CD4-positive, alpha-beta T cell treated with Interferon alpha-2 for 1 hour (primary cell): ENCODE measurements at regions not wholly inside any gene's neighbourhood (a gene's known extent, or its start where the extent isn't known, plus 50 kb on each side); places are given as distances from the start of the nearest gene placed in this dataset.
"Not testable (repeated sequence)": the region's sequence is repeated elsewhere in the genome, so short reads cannot be mapped to it uniquely, and the experiment has no call there.

Source experiments
- DNase-seq, 2 donors: peaks; one replicate each; pipeline ENCODE4 v3.0.0-alpha.2; 2020 to 2022

DNA sequence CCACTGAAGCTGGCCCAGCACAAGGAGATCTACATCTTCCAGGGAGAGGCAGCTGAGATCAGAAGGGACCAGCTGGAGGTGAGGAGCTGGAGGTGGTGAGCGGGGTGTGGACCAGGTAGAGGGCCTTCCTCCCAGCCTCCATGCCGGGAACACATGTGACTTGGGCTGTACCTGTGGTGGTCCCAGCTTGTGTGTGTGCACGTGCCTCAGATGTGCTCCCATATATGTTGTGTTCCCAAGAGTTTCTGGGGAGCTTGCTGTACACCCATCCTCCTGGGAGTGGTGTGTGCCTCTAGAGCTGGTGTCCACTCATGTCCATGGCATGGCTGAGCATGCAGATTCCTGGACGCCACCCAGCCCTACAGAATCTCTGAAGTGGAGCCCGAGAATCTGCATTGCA lies 183.7 kb upstream of the AKAP13 start:
- DNase-seq: not testable (repeated sequence)

DNA sequence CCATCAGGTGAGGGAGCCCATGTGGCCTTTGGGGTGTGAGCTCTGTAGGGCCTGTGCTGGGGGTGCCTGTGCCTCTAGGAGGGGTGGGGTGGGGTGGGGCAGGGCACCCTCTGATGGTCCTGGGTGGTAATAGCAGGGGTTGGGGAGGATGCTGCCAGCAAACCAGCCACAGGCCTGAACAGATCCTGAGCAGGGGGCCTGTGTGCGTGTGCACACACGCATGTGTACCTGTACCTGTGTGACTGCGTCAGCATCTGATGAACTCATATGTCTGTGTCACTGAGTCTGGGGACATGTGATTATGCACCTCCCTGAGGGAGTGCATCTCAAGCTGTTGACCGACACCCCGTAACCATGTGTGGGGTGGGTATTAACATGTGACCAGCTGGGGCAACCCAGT lies 182.8 kb upstream of the AKAP13 start:
- DNase-seq: not testable (repeated sequence)

DNA sequence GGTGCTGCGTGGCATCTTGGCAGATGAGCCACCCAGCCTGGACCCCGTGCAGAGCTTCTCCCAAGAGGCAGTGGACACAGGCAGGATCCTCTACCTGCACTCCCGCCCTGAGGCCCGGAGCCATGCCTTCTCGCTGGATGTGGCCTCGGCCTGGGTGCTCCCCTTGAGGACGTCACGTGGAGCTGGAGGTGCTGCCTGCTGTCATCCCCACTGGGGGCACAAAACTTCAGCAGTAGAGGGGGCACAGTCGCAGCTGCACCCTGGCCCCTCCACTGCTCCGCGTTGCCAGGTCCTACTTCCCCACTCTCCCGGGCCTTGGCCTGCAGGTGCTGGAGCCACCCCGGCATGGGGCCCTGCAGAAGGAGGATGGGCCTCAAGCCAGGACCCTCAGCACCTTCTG lies 182.0 kb upstream of the AKAP13 start:
- DNase-seq: not testable (repeated sequence)

DNA sequence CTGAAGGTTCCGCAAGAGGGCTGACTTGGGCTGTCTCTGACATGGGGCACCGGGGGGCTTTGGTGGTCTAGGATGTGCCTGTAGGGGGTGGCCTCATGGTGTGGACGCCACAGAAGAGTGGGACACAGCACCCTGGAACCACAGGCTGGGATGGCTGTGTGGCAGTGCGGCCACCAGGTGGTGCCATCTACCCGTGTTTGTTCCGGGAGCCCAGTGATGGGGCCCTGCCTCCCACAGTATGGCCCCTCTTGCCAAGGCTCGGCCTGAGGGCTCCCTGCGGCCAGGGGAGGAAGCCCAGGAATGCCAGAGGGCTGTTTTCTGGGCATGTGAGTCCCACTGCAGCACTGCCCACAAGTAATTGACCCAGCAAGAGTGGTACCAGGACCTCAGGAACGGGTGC lies 180.2 kb upstream of the AKAP13 start:
- DNase-seq: not testable (repeated sequence)

DNA sequence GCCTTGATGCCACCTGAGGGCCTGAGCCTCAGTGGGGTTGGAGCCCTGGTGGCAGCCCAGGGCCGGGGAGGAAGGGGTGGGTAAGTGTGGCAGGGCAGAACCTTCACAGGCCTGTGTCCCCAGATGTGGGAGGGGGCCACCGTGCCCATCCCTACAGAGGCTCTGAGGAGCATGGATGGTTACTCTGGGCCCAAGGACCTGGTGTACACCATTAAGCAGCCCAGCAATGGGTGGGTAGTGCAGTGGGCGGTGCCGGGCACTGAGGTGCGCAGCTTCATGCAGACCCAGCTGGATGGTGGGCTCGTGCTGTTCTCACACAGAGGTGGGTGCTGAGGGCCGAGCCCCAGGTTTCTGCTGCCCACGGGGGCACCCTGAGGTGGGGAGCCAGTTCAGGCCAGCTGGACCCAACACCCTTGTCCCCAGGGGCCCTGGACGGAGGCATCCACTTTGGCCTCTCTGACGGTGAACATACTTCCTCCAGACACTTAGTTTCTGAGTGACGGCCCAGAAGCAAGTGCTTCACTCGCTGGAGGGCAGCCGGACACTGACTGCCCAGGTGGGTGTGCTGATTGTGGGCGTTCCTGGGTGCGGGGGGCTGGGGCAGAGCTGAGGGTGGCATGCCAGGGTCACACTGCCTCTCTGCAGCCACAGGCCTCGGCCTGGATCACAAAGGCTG lies 179.1 kb upstream of the AKAP13 start:
- not testable (repeated sequence) for DNase-seq

DNA sequence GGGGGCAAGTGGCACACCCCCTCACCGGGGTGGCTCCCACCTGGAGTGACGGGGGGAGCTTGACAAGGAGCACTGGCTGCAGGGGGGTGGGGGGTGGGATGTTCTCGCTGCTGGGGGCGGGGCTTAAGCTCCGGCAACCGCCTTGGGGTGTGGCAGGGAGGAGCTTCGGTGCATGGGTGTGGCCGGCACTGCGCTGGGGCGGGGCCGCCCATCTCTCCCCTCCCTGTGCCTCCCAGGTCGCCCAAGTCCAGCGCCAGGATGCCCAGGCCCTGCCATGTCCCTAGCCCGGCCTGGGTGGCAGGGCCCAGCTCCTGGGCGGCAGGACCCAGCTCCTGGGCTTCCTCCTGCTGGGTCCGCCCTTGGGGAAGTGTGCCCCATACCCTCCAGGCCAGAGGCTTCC lies 175.9 kb upstream of the AKAP13 start:
- not testable (repeated sequence) for DNase-seq

DNA sequence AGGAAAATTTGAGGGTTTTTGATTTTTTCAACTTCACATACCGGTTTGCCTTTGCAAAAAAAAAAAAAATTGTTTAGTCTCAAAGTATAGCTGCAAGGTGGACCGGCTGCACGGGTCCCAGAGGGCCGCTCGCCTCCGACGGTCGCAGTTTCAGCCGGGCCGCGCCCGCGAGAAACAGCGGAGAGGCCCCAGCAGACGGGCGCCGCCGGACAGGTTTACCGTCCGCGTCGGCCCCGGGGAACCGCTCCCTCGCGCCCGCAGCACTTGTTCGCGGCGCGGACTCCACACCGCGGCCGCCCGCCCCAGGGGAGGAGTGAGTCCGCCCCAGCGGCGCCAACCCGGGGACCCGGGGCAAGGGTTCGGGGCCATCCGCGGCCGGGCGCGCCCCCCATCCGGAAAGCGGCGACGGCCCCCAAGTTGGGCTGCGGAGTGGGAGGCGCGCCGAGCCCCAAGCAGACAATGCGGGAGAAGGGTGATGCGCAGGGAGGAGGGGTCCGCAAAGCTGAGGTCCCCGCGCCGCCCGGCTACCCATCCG lies 146.5 kb upstream of the AKAP13 start:
- DNase-seq: peak in 1 of 2 donors; percentile 7

DNA sequence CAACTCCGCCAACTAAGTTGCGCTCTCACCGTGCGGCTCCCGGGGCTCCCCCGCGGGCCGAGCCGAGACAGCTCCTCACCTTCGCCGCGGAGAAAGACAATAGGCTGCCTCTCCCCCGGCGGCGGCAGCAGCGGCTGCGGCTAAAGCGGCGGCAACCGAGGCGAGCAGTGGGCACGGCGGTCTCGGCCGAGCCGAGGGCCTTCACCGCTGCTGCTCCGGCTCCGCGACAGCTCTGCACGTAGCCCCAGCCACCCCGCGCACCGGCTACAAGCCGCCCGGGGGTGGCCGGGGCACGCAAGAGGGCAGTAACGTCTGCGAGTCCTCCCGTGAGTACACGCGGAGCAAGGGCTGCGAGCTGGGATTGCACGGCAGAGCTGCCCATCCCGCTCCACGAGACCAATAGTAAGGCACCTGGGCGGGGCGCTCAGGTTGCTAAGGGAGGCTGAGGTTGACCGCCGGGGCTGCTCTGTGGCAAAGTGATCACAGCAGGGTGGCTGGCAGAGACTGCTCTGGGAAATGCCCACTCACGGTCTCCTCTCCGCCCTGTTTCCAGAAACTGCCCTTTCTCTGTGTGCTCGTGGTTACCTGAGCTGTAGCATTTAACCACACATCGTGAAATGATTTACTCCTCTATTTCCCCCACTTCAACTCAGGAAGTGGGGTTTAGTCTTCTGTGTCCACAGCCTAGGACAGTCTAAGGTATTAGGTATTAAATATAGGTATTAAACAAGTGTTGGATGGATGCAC lies 145.8 kb upstream of the AKAP13 start:
- DNase-seq: peak in 1 of 2 donors; percentile 67

DNA sequence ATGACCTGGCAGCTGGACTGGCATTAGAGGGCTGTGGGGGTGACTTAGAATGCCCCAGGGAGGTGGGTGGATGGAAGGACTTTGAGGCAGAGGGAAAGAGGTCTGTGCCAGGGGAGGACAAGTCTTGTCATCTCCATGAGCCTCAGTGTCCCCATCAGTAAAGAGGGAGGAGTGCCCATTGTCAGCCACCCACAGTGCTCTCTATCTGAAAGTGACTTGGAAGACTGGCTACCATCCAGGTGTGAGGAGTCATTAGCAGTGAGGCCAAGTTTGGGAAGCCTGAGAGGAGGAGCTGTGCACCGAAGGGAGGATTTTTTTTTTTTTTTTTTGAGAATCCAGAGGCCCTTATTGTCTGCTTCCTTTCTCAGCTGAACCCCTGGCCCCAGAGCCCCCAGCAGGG lies 136.3 kb upstream of the AKAP13 start:
- not testable (repeated sequence) for DNase-seq

DNA sequence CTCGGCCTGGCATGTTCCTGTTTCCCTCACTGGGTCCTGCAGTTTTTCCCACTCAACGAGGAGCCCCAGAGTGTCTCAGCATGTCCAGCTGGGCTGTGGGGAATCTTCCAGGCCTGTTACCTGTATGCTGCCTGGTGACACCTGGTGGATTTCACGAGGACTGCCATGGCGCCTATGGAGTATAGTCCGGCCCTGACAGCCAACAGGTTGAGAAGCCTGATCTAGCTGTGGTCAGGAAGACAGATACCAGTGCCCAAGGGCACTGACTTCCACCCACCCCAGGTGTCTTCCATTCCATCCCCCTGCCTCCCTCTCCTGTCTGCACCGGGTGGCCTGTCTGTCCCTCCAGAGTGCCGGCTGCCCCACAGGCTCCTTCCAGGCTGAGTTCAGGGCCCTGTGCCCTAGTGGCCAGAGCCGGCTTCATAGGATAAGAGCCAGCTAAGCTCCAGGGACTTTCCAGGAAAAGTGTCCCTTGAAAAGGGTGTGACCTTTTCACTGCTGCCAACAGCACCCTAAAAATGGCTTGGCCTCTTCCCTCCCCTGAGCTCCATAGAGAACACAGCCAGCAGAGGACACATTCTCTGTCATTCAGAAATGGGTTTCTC lies 129.4 kb upstream of the AKAP13 start:
- peak in 1 of 2 donors; percentile 9 for DNase-seq

DNA sequence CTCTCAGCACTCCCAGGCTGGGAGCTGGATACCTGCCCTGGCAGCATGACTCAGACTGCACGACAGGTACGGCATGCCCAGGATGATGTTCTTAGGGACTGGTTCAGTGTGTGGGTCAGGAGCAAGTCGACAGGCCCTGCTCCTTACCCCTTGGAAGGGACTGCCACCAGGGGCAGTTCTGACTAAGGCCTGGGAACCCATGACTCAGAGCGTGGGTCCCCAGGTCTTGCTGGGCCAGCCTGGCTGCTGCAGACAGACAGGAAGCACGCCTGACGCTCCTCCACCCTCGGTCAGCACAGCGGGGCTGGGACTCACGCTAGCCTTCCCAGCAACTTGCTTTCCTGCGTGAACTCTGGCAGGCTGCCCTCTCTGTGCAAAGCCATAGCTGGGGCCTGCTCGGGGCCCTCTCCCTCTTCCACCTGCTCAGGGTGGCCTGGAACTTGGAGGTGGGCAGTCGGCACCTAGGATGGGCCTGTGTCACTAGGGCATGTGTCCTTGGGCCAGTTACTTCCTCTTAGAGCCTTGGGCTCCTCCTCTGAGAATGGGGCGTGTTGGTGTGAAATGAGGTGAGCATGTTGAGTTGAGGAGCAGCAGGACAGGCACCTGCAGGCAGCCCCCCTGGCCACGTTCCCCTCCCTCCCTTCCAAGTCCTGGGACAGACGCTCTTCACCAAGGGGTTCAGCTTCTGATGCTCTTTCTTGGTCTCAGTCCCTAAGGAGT lies 127.0 kb upstream of the AKAP13 start:
- DNase-seq: not testable (repeated sequence)

DNA sequence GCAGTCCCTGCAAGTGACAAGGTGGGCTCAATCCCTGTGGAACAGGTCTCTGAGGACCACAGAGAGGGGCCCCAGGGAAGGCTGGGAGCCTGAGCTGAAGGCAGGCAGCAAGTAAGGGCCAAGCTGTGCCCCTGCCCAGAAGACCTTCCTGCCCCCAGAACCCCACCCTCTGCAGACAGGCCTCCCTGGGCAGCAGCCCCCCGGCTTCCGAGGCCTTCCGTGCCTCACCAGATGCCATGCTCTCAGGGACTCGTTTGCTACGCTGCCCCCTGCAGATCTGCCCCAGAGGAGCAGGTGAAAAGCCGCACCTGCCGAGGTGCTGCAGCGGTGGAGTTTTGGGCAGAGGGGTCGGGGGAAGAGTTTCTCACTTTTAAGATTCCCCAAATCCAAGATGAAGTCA lies 125.4 kb upstream of the AKAP13 start:
- DNase-seq: not testable (repeated sequence)

DNA sequence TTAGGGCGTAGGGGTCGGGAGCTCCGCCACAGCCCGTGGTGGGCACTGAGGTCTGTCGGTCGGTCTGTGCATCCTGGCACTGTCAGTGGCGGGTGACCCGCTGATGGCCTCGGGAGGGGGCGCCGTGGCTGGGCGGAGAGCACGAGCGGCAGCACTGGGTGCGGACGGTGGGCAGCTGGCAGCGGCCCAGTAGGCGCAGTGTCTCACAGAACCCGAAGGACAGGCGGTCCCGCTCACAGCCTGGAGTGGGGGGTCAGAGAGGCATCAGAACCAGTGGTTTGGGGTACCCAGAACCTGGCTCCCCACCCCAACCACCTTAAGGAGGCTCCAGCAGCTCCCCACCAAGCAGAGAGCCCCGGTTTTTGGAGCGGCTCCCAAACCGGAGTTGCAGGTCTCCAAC lies 124.9 kb upstream of the AKAP13 start:
- not testable (repeated sequence) for DNase-seq

DNA sequence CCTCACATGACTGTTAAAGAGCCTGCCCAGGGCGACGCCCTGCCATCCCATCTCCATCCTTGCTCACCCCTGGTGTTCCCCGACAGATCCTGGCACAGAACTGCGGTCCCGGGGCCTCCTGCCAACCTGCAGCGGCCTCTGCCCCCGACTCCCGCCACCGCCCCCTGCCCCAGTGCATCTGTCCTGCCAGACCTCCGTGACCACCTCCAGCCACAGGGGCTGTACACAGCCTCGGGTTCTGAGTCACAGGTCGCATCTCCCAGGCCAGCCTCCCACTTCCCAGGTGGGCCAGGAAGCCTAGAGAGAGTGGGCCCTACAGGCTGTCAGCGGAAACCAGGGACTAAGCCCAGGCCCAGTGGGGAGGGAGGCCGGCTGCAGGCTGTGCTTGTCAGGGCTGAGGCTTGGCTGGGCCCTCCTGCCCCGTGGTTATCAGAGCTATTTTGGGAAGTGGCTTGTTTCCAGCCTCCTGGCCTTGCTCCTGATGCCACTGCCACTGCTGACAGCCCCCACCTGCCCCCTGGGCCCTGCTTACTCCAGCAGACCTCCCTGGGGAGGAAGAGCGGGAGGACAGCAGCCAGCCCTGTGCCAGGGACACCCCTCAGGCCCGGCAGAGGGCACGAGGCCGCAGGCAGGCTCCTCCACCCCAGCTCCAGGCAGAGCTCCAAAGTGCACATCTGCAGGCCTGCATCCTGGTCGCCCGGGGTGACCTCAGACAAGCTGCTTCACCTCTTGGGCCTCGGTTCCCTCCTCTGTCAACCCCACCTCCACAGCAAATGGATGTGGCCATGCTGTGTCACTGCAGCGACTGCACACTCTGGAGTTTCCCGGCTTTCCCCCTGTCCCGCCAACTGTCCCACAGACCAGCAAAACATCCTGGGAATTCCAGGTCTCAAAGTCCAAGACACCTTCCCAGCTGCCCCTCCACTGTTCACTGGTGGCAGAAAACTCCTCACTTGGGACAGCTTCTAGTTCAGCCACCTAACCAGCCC lies 124.1 kb upstream of the AKAP13 start:
- not testable (repeated sequence) for DNase-seq

DNA sequence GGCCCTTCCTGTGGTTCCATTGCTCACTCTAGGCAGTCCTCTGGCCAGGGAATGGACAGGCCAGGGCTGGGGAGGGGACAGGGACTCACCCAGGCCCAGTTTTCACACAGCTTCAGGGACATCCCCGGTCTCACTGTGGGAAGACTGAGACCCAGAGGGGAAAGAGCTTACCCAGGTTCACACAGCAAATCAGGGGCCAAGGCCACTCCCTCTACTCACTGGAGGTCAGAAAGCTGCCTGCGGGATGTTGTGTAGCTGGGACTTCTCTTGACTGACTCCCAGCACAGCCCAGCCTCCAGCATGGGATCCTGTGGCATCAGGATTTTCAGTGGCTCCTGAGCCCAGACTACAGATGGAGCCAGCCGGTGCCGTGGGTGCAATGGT lies 122.3 kb upstream of the AKAP13 start:
- not testable (repeated sequence) for DNase-seq

DNA sequence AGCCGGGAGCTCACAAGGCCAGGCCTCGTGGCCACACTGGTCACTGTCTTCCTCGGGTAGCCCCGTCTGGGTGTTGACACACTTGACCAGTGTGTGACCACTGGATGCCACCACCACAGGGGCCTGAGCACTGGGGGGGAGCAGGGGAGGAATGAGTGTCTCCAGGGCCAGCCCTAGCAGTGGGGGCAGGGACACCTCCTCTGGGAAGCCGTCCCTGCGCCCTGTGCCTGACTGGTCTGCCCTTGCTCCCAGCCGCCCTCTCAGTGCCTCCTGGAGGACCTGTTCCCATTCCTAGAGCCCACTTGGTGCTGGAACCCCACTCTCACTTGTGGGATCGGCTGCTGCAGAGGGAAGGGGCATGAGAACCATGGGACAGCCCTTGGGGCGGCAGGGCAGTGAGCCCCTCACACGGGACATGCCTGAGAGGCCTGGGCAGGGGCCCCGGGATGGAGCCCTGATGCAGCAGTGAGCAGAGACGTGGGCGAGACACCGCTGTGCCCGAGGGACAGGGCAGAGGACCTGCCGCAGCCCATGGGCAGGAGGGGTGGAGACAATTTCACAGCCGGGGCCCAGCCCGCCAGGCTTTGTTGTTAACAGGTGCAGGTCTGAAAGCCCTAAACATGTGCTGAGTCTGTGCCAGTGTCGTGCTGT lies 121.7 kb upstream of the AKAP13 start:
- not testable (repeated sequence) for DNase-seq

DNA sequence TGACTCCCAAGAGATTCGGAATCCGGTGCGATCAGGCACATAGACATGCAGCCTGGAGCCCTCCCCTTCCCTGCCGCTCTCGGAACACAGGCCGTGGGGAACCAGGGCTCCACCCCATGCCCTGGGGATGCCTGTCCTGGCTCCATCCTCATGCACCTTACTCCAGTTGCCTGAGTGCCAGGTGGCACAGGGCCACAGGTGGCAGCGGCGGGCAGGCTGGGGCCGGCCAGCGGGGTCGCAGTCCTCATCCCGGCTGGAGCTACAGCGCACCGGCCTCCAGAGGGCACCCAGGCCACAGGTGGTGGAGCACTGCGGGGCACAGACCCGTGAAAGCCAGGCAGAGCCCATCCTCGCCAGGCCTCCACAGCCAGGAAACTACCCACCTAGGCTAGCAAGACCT lies 119.9 kb upstream of the AKAP13 start:
- DNase-seq: not testable (repeated sequence)

DNA sequence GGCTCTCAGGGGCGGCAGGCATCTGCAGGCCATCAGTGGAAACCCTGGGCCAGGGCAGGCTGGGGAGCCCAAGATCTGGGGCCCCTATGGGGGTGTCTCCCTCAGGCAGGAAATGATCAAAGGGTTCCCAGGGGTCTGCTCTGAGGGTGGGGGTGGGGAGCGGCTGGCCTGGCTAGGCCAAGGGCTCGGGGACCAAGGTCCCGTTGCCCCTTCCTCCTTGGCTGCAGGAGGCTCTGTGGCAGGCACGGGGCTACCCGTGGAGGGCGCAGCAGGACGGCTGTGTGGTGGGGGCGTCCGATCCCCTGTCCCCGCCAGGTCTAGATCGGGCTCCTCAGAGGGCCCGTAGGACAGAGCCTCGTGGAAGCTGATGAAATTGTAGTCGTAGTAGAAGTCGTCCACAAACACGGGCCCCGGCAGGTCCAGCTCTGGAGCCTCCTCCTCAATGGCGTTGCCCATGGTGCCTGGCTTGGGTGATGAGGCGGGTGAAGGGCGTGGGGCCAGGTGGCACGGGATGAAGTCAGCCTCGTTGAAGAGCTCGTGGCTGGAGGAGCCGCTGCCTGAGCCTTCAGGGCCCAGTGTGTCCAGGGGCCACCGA lies 117.8 kb upstream of the AKAP13 start:
- not testable (repeated sequence) for DNase-seq

DNA sequence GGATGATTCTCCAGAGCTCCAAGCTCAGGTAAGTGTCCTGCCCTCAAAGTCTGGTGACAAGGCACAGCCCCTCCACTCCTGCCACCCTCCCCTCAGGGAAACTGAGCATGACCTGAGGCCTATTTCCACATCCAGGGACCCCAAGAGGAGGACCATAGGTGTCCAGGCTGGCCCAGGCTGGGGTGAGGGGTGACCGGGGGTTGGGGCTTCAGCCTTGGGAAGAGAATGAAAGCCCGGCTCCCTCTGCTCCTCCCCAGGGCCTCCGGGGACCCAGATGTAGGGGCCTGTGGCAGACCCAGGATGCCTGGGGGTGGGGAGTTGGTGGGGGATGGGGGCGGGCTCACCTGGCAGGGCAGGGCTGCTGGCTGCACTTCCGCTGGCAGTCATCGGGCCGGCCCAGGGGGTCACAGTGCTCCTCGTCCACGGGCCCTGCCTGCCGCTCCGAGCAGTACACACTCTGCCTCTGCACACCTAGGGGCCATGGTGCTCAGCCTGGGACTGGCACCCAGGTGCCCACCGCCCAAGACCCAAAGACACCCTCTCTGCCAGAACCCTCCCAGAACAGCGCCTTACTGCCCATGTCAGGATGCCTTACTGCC lies 116.5 kb upstream of the AKAP13 start:
- not testable (repeated sequence) for DNase-seq

DNA sequence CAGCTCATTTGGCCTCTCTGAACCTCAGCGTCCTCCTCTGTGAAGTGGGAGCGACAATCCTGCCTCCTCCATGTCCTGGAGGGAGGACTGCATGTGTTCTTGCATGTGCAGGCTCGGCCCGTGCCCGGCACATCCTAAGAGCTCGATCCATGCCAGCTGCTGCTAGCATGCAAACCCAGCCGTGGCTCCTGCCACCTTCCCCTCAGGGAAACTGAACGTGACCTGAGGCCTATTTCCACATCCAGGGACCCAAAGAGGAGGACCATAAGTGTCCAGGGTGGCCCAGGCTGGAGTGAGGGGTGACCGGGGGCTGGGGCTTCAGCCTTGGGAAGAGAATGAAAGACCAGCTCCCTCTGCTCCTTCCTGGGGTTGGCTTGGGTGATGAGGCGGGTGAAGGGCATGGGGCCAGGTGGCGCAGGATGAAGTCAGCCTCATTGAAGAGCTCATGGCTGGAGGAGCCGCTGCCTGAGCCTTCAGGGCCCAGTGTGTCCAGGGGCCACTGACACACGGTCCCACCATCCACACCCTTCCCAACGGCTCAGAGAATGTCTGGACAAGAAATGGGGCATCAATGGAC lies 115.7 kb upstream of the AKAP13 start:
- DNase-seq: not testable (repeated sequence)
